Panc1 (cell line): ENCODE measurements at regions not wholly inside any gene's neighbourhood (a gene's known extent, or its start where the extent isn't known, plus 50 kb on each side); places are given as distances from the start of the nearest gene placed in this dataset.

Experiments
- ATAC-seq: fragments of 200-7000 bp; cut with Tn5 transposase; 2 replicates; pipeline ENCODE4 v1.9.1; 2020; ENCODE audit warnings: mild to moderate bottlenecking, moderate library complexity
- BruUV-seq: library from RNA; stranded (reverse); fragments of 400-500 nt; replicated peaks from 2 replicates; lab custom pipeline; 2021; lab: Mats Ljungman, UMichigan
- CTCF ChIA-PET: fragments of 300-600 bp; sonication (Branson Sonifier 250); formaldehyde crosslinking; loops from one replicate; lab custom pipeline; 2022; ENCODE audit warnings: antibody characterized with exemption; lab: Charles Lee
- POLR2A ChIA-PET: fragments of 300-600 bp; sonication (Branson Sonifier 250); formaldehyde crosslinking; loops from one replicate; lab custom pipeline; 2022; ENCODE audit warnings: antibody characterized with exemption; lab: Charles Lee
- DNase-seq: peaks from one replicate; pipeline ENCODE4 v3.0.0-alpha.2; 2010; ENCODE audit warnings: low read depth, low spot score
- H3K27ac ChIP-seq: 2 replicates; pipeline ENCODE4 v1.5.1; 2011; ENCODE audit warnings: mild to moderate bottlenecking, low read length, inconsistent platforms
- H3K27me3 ChIP-seq: fragments of 200-500 bp; sonication (Bioruptor generic); 2 replicates; pipeline ENCODE4 v1.6.0; 2014; ENCODE audit warnings: low read length, inconsistent platforms; ENCODE audit not compliant: control insufficient read depth, insufficient read depth
- H3K36me3 ChIP-seq: fragments of 200-500 bp; sonication (Bioruptor generic); 2 replicates; pipeline ENCODE4 v1.5.1; 2014; ENCODE audit warnings: inconsistent platforms, mild to moderate bottlenecking, low read length, moderate library complexity; ENCODE audit not compliant: control insufficient read depth, insufficient read depth
- H3K4me1 ChIP-seq: 2 replicates; pipeline ENCODE4 v1.5.1; 2011; ENCODE audit warnings: inconsistent platforms, mild to moderate bottlenecking, low read length, moderate library complexity; ENCODE audit not compliant: control insufficient read depth, insufficient read depth
- H3K4me3 ChIP-seq, 2 experiments: 2 replicates each; pipeline ENCODE4 v1.5.1; 2011 to 2012; ENCODE audit warnings: low read depth in 2 of 2, low read length in 2 of 2, mild to moderate bottlenecking in 2 of 2, inconsistent platforms in 1 of 2, moderate library complexity in 1 of 2
- H3K9me3 ChIP-seq: fragments of 200-500 bp; sonication (Bioruptor generic); 2 replicates; pipeline ENCODE4 v1.5.1; 2014; ENCODE audit warnings: low read depth, mild to moderate bottlenecking, inconsistent platforms, low read length, moderate library complexity; ENCODE audit not compliant: control insufficient read depth, insufficient read depth
- POLR2AphosphoS5 ChIP-seq: IDR thresholded peaks from 2 replicates; pipeline ENCODE4 v1.6.1; 2012; ENCODE audit warnings: mild to moderate bottlenecking, low read depth, low read length, moderate library complexity
- SIN3A ChIP-seq: IDR thresholded peaks from 2 replicates; pipeline ENCODE4 v1.6.1; 2012; ENCODE audit warnings: low read depth, mild to moderate bottlenecking, low read length, moderate library complexity, borderline replicate concordance; ENCODE audit not compliant: insufficient read depth
- TCF7L2 ChIP-seq: IDR thresholded peaks from 2 replicates; pipeline ENCODE4 v1.6.1; 2011; ENCODE audit warnings: mild to moderate bottlenecking, low read depth, low read length, inconsistent platforms
- in situ Hi-C: cut with HindIII; loops from 2 replicates; pipeline ENCODE4 v1.10.0; 2016; ENCODE audit warnings: low sequenced_read_pairs, low pct_unique_long_range_greater_than_20kb
- intact Hi-C: fragments of 100-400 bp; cut with micrococcal nuclease; formaldehyde crosslinking; loops from one replicate; pipeline ENCODE4 v1.10.0; 2022; ENCODE audit not compliant: unreplicated experiment
- TF ChIP-seq, protein P1 (sequence below), 2 experiments: IDR thresholded peaks; 2 replicates each; pipeline ENCODE4 v1.6.1; 2011 to 2012; ENCODE audit warnings: low read depth in 2 of 2, control low read depth in 1 of 2, low read length in 1 of 2, mild to moderate bottlenecking in 1 of 2, moderate library complexity in 1 of 2; ENCODE audit not compliant: insufficient read depth in 1 of 2
- TF ChIP-seq, protein P2 (sequence below): fragments of 450-650 bp; IDR thresholded peaks from 2 replicates; pipeline ENCODE4 v1.5.1; 2017; ENCODE audit warnings: mild to moderate bottlenecking

DNA sequence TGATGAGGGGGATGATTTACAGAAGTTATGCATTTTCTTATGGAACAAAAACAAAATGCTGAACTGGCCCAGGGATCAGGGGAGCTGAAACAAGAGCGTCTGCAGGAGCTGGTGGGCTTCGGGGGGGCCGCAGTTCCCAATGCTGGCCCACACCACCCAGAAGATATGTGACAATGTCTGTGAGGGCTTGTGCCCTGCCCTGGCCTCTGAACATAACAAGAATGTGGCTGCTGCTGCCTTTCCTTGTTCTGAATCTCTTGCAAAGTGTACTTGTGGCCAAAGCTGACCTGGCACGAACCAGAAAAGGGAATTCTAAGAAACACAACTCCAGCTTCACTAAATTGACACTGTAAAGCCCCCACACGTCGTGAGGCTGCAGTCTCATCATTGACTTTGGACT is 66.7 kb downstream of the SEC61B start:
- Histone ChIP-seq H3K27ac (no peak overlapping the region), H3K4me3 (no peak overlapping the region), H3K9me3 (no peaks in the 10 kb centered on the region), H3K27me3 (no peaks in the 10 kb centered on the region), H3K36me3 (no peaks in the 10 kb centered on the region), H3K4me1 (no peaks in the 10 kb centered on the region)
- ChIA-PET CTCF (no interaction called here), POLR2A (no interaction called here)
- no TSS peak for BruUV-seq
- TF ChIP-seq, protein P1, sequence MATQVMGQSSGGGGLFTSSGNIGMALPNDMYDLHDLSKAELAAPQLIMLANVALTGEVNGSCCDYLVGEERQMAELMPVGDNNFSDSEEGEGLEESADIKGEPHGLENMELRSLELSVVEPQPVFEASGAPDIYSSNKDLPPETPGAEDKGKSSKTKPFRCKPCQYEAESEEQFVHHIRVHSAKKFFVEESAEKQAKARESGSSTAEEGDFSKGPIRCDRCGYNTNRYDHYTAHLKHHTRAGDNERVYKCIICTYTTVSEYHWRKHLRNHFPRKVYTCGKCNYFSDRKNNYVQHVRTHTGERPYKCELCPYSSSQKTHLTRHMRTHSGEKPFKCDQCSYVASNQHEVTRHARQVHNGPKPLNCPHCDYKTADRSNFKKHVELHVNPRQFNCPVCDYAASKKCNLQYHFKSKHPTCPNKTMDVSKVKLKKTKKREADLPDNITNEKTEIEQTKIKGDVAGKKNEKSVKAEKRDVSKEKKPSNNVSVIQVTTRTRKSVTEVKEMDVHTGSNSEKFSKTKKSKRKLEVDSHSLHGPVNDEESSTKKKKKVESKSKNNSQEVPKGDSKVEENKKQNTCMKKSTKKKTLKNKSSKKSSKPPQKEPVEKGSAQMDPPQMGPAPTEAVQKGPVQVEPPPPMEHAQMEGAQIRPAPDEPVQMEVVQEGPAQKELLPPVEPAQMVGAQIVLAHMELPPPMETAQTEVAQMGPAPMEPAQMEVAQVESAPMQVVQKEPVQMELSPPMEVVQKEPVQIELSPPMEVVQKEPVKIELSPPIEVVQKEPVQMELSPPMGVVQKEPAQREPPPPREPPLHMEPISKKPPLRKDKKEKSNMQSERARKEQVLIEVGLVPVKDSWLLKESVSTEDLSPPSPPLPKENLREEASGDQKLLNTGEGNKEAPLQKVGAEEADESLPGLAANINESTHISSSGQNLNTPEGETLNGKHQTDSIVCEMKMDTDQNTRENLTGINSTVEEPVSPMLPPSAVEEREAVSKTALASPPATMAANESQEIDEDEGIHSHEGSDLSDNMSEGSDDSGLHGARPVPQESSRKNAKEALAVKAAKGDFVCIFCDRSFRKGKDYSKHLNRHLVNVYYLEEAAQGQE (IDR thresholded peaks at IDR 0.05; ENCODE audit: insufficient read depth in 1 of 2, low read depth in 2 of 2, low read length in 1 of 2), result no peak
- TF ChIP-seq SIN3A (no peak), TCF7L2 (no peak), POLR2AphosphoS5 (no peak)
- TF ChIP-seq, protein P2, sequence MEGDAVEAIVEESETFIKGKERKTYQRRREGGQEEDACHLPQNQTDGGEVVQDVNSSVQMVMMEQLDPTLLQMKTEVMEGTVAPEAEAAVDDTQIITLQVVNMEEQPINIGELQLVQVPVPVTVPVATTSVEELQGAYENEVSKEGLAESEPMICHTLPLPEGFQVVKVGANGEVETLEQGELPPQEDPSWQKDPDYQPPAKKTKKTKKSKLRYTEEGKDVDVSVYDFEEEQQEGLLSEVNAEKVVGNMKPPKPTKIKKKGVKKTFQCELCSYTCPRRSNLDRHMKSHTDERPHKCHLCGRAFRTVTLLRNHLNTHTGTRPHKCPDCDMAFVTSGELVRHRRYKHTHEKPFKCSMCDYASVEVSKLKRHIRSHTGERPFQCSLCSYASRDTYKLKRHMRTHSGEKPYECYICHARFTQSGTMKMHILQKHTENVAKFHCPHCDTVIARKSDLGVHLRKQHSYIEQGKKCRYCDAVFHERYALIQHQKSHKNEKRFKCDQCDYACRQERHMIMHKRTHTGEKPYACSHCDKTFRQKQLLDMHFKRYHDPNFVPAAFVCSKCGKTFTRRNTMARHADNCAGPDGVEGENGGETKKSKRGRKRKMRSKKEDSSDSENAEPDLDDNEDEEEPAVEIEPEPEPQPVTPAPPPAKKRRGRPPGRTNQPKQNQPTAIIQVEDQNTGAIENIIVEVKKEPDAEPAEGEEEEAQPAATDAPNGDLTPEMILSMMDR, result no peak
- no peak for DNase-seq
- in situ Hi-C loops (no loop called here), intact Hi-C loops (no loop called here)
- ATAC-seq, result no peak

DNA sequence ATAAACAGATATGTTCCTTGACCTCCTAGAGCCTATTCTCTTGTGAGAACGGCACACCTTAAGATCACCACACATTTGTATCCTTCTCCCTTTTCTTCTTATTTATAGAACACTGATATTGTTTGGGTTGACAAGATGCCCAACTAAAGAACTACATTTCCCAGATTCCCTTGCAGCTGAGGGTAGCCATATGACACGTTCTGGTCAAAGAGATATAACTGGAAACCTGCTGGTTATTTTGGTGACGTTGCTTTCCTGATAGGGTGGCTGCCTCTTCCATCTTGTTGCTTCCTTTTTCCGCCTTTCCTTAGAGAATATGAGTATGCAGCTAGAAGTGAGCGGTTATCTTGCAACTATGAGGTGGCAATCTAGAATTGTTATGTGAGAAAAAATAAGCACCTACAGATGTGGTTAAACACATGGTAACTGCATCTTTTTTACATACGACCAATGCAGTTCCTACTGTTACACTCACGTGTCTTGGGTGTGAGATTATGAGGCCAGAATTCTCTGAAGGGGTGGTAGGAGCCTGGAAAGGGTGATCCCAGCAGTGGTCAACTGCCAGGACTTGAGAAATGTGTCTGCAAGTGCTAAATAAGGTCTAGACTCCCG is 72.9 kb downstream of the SEC61B start:
- POLR2A ChIA-PET, result no interaction called here
- Histone ChIP-seq H3K4me1 (no peaks in the 10 kb centered on the region), H3K27ac (no peak overlapping the region), H3K4me3 (no peak overlapping the region), H3K9me3 (no peaks in the 10 kb centered on the region), H3K27me3 (no peaks in the 10 kb centered on the region; the same call in 1 of the 2 replicates), H3K36me3 (no peaks in the 10 kb centered on the region)
- TF ChIP-seq TCF7L2 (no peak), POLR2AphosphoS5 (no peak), SIN3A (no peak)
- TF ChIP-seq, protein P1 (IDR thresholded peaks at IDR 0.05; ENCODE audit: insufficient read depth in 1 of 2, low read depth in 2 of 2, low read length in 1 of 2), result no peak
- TF ChIP-seq, protein P2, result no peak
- intact Hi-C loops, result no loop called here
- CTCF ChIA-PET, result no interaction called here
- BruUV-seq, result no TSS peak
- ATAC-seq (no peak), DNase-seq (no peak)
- in situ Hi-C loops, result no loop called here
